ENCODE measurements at regions not wholly inside any gene's neighbourhood (a gene's known extent, or its start where the extent isn't known, plus 50 kb on each side); places are given as distances from the start of the nearest gene placed in this dataset.

- H3K4me1 ChIP-seq (ENCODE audit: control insufficient read depth, extremely low read depth, insufficient read depth, low read length) = no peaks in the 10 kb centered on the region
- H2AFZ ChIP-seq (ENCODE audit: low read depth, low read length) = no peak overlapping the region
- CTCF ChIA-PET = no interaction called here
- intact Hi-C loops (cut with micrococcal nuclease) = no loop called here
- no peak overlapping the region for H3K9ac ChIP-seq (replicated peaks; ENCODE audit: extremely low read depth, insufficient read depth, low read length)
- TF ChIP-seq CTCF (IDR thresholded peaks at IDR 0.05; ENCODE audit: extremely low read depth in 1 of 2, insufficient read depth in 1 of 2, low read depth in 1 of 2, low read length in 2 of 2) (no peak), MYC (IDR thresholded peaks at IDR 0.05; ENCODE audit: low read depth, low read length) (no peak), POLR2A (IDR thresholded peaks at IDR 0.05; ENCODE audit: low read depth, low read length) (no peak), JUN (IDR thresholded peaks at IDR 0.05; ENCODE audit: borderline replicate concordance, insufficient read depth, insufficient read length, low read depth) (no peak), FOS (IDR thresholded peaks at IDR 0.05; ENCODE audit: borderline replicate concordance, insufficient read depth, low read length) (no peak), EZH2 (IDR thresholded peaks at IDR 0.05; ENCODE audit: borderline replicate concordance, low read depth, low read length, severe bottlenecking) (no peak), POLR2AphosphoS5 (IDR thresholded peaks at IDR 0.05; ENCODE audit: insufficient read depth, low read depth, low read length) (no peak), GATA2 (IDR thresholded peaks at IDR 0.05; ENCODE audit: insufficient read depth, insufficient read length, low read depth, low read length) (no peak)
- TF ChIP-seq, protein P1, sequence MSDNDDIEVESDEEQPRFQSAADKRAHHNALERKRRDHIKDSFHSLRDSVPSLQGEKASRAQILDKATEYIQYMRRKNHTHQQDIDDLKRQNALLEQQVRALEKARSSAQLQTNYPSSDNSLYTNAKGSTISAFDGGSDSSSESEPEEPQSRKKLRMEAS (IDR thresholded peaks at IDR 0.05; ENCODE audit: insufficient read depth, insufficient read length) = no peak
- H3K9me3 ChIP-seq (replicated peaks; ENCODE audit: control insufficient read depth, insufficient read depth, low read length) = no peaks in the 10 kb centered on the region
- no peak overlapping the region for H3K4me3 ChIP-seq (replicated peaks in 1 of 3; ENCODE audit: insufficient read depth in 1 of 3, low read depth in 1 of 3, low read length in 3 of 3)
- dilution Hi-C loops (cut with MboI; ENCODE audit: extremely low pct_ligation_motif_present, low sequenced_read_pairs) = no loop called here
- no peaks in the 10 kb centered on the region for H3K9me1 ChIP-seq (replicated peaks; ENCODE audit: control insufficient read depth, extremely low read depth, insufficient read depth, low read length)
- no peaks in the 10 kb centered on the region for H3K79me2 ChIP-seq (ENCODE audit: control insufficient read depth, insufficient read depth, low read length)
- no TSS peak for BruUV-seq (replicated peaks)
- H3K27ac ChIP-seq (ENCODE audit: insufficient read depth, low read depth, low read length) = no peak overlapping the region
- H4K20me1 ChIP-seq (replicated peaks; ENCODE audit: control insufficient read depth, extremely low read depth, insufficient read depth, low read length) = no peaks in the 10 kb centered on the region
- FAIRE-seq = no peak
- DNase-seq (ENCODE audit: low read depth, low spot score) = no peak
- H3K27me3 ChIP-seq (ENCODE audit: control insufficient read depth in 2 of 2, insufficient read depth in 2 of 2, low read length in 2 of 2) = no peaks in the 10 kb centered on the region
- no peak overlapping the region for H3K4me2 ChIP-seq (ENCODE audit: insufficient read depth, low read length)
- no peaks in the 10 kb centered on the region for H3K36me3 ChIP-seq (ENCODE audit: control insufficient read depth in 2 of 2, extremely low read depth in 1 of 2, insufficient read depth in 2 of 2, low read length in 2 of 2)
- POLR2A ChIA-PET = no interaction called here
Observed at GRCh38 chr18:34061226-34061625, 163.5 kb downstream of the NOL4 start.

All from endothelial cell of umbilical vein (primary cell).